A549 (cell line): ENCODE measurements at regions not wholly inside any gene's neighbourhood (a gene's known extent, or its start where the extent isn't known, plus 50 kb on each side); places are given as distances from the start of the nearest gene placed in this dataset.

ENCODE experiments used
- BHLHE40 ChIP-seq: IDR thresholded peaks from 2 replicates; pipeline ENCODE4 v1.6.1; 2012; ENCODE audit warnings: low read depth, low read length, inconsistent platforms
- CHD2 ChIP-seq: fragments of 150-350 bp; IDR thresholded peaks from 2 replicates; pipeline ENCODE4 v1.6.1; 2014; ENCODE audit warnings: low read length; ENCODE audit not compliant: partially characterized antibody
- CTCF ChIP-seq: fragments of >200 bp; sonication (Bioruptor Twin); formaldehyde crosslinking; IDR thresholded peaks from 3 replicates; pipeline ENCODE4 v1.5.1; 2016
- EP300 ChIP-seq, 2 experiments: fragments of >200 bp; sonication (Bioruptor Twin); formaldehyde crosslinking; IDR thresholded peaks; 2 replicates in 1 of 2; 3 replicates in 1 of 2; pipeline ENCODE4 v1.6.1; 2016 to 2017
- GATA3 ChIP-seq: IDR thresholded peaks from 2 replicates; pipeline ENCODE4 v1.6.1; 2012; ENCODE audit warnings: borderline replicate concordance
- HOXA7 ChIP-seq: fragments of 250-450 bp; sonication (Bioruptor Pico); IDR thresholded peaks from 2 replicates; pipeline ENCODE4 v1.5.0; 2020; ENCODE audit warnings: mild to moderate bottlenecking, moderate library complexity
- POLR2A ChIP-seq: IDR thresholded peaks from 2 replicates; pipeline ENCODE4 v1.6.1; 2012; ENCODE audit warnings: mild to moderate bottlenecking, low read length
- RCOR1 ChIP-seq: fragments of 150-350 bp; IDR thresholded peaks from 2 replicates; pipeline ENCODE4 v1.6.1; 2014; ENCODE audit warnings: antibody characterized with exemption, low read length, low read depth
- RFX5 ChIP-seq: fragments of 450-650 bp; IDR thresholded peaks from 2 replicates; pipeline ENCODE4 v1.7.1; 2014; ENCODE audit warnings: antibody characterized with exemption, mild to moderate bottlenecking, moderate library complexity
- SMC3 ChIP-seq: fragments of >200 bp; sonication (Bioruptor Twin); formaldehyde crosslinking; IDR thresholded peaks from 3 replicates; pipeline ENCODE4 v1.6.1; 2018; ENCODE audit warnings: inconsistent platforms
- USF2 ChIP-seq: fragments of 450-650 bp; IDR thresholded peaks from 2 replicates; pipeline ENCODE4 v1.6.1; 2014; ENCODE audit warnings: antibody characterized with exemption

DNA sequence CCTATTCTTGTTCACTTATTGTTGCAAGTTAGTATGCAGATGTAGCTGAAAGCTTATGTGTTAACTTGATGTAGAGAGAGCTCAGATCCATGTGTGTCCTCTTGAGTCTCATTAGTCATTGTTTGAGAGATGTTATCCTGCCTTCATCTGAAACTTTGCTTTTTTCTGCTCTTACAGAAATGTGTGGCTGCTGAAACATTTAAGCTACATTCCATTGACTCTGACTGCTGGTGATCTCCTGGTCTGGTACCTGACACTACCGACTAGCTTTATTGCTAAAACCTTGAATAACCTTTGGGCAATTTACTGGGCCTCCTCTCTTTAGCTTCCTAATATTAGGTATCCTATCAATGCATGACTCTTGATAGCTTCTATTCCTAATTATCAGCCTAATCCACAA lies 705.6 kb upstream of the FOXG1 start:
- TF ChIP-seq POLR2A = no peak
- no peak for TF ChIP-seq USF2
- TF ChIP-seq CTCF = no peak
- TF ChIP-seq EP300 (IDR thresholded peaks at IDR 0.05) = no peak
- no peak for TF ChIP-seq HOXA7
- TF ChIP-seq CHD2 = no peak
- TF ChIP-seq RCOR1 = no peak
- TF ChIP-seq SMC3 = no peak
- no peak for TF ChIP-seq RFX5
- TF ChIP-seq GATA3 = no peak
- TF ChIP-seq BHLHE40 = no peak
